Muscle layer of duodenum (tissue), 2 donors: ENCODE measurements at regions not wholly inside any gene's neighbourhood (a gene's known extent, or its start where the extent isn't known, plus 50 kb on each side); places are given as distances from the start of the nearest gene placed in this dataset.

ENCODE experiments used
- H3K27ac ChIP-seq: one replicate; pipeline ENCODE4 v1.7.0; 2013; ENCODE audit warnings: mild to moderate bottlenecking, low read length
- H3K27me3 ChIP-seq: one replicate; pipeline ENCODE4 v1.7.0; 2013; ENCODE audit warnings: low read depth, mild to moderate bottlenecking, control low read depth, low read length
- H3K36me3 ChIP-seq, 2 donors: one replicate each; pipeline ENCODE4 v1.7.0; 2013; ENCODE audit warnings: low read length in 2 of 2, control low read depth in 1 of 2, mild to moderate bottlenecking in 1 of 2; ENCODE audit not compliant: insufficient read depth in 2 of 2, control insufficient read depth in 1 of 2
- H3K4me1 ChIP-seq, 2 donors: one replicate each; pipeline ENCODE4 v1.7.0; 2013; ENCODE audit warnings: low read length in 2 of 2, mild to moderate bottlenecking in 2 of 2, control low read depth in 1 of 2, moderate library complexity in 1 of 2; ENCODE audit not compliant: insufficient read depth in 2 of 2, control insufficient read depth in 1 of 2
- H3K4me3 ChIP-seq, 2 donors: one replicate each; pipeline ENCODE4 v1.7.0; 2013; ENCODE audit warnings: low read length in 2 of 2, low read depth in 1 of 2, mild to moderate bottlenecking in 1 of 2
- H3K9me3 ChIP-seq, 2 donors: one replicate each; pipeline ENCODE4 v1.7.0; 2013; ENCODE audit warnings: low read length in 2 of 2, control low read depth in 1 of 2, mild to moderate bottlenecking in 1 of 2; ENCODE audit not compliant: control insufficient read depth in 1 of 2
- donor health status: healthy.

GRCh38 chr5:108436696-108437095, 54.8 kb upstream of the FBXL17 start:
- Histone ChIP-seq H3K27me3 (no peaks in the 10 kb centered on the region), H3K27ac (no peak overlapping the region), H3K4me1 (no peaks in the 10 kb centered on the region), H3K36me3 (no peaks in the 10 kb centered on the region), H3K9me3 (no peaks in the 10 kb centered on the region), H3K4me3 (no peak overlapping the region)

GRCh38 chr5:108433600-108433999, 51.7 kb upstream of the FBXL17 start:
- Histone ChIP-seq H3K4me3 (no peak overlapping the region), H3K27ac (no peak overlapping the region), H3K36me3 (no peaks in the 10 kb centered on the region), H3K9me3 (no peaks in the 10 kb centered on the region), H3K27me3 (no peaks in the 10 kb centered on the region), H3K4me1 (no peaks in the 10 kb centered on the region)

GRCh38 chr5:108432024-108432423, 50.1 kb upstream of the FBXL17 start:
- no peak overlapping the region for H3K27ac ChIP-seq
- no peaks in the 10 kb centered on the region for H3K9me3 ChIP-seq

More at GRCh38 chr5:108432024-108432423, 50.1 kb upstream of the FBXL17 start:
- H3K27me3 ChIP-seq, result no peaks in the 10 kb centered on the region
- H3K4me1 ChIP-seq, result no peaks in the 10 kb centered on the region
- no peaks in the 10 kb centered on the region for H3K36me3 ChIP-seq
- no peak overlapping the region for H3K4me3 ChIP-seq
